Jurkat, Clone E6-1 (cell line): ENCODE measurements at regions not wholly inside any gene's neighbourhood (a gene's known extent, or its start where the extent isn't known, plus 50 kb on each side); places are given as distances from the start of the nearest gene placed in this dataset.
"Not testable (repeated sequence)": the region's sequence is repeated elsewhere in the genome, so short reads cannot be mapped to it uniquely, and the experiment has no call there.

Experiments
- DNase-seq: peaks from one replicate; pipeline ENCODE4 v3.0.0-alpha.2; 2011; ENCODE audit warnings: low read depth, low spot score
- H3K4me3 ChIP-seq: 2 replicates; pipeline ENCODE4 v1.5.1; 2011; ENCODE audit warnings: mild to moderate bottlenecking, low read length, control low read depth, moderate library complexity

- DNase-seq, result no peak
- no peak overlapping the region for H3K4me3 ChIP-seq
Measured at GRCh38 chr4:26252349-26253025, 68.3 kb upstream of the RBPJ start.

- DNase-seq, result no peak
- no peak overlapping the region for H3K4me3 ChIP-seq
Measured at GRCh38 chr4:26253968-26254367, 66.8 kb upstream of the RBPJ start.

- no peak for DNase-seq
- H3K4me3 ChIP-seq, result no peak overlapping the region
Measured at GRCh38 chr4:26255989-26256388, 64.8 kb upstream of the RBPJ start.

GRCh38 chr4:26257444-26257843, 63.4 kb upstream of the RBPJ start:
- H3K4me3 ChIP-seq, DNase-seq: not testable (repeated sequence)

- no peak overlapping the region for H3K4me3 ChIP-seq
- DNase-seq, result no peak
Measured at GRCh38 chr4:26257850-26258249, 63.0 kb upstream of the RBPJ start.

GRCh38 chr4:26260571-26260970, 60.2 kb upstream of the RBPJ start:
- DNase-seq, result no peak
- no peak overlapping the region for H3K4me3 ChIP-seq

- no peak overlapping the region for H3K4me3 ChIP-seq
- no peak for DNase-seq
Measured at GRCh38 chr4:26261405-26261804, 59.4 kb upstream of the RBPJ start.

- DNase-seq, result peak; percentile 30
- no peak overlapping the region for H3K4me3 ChIP-seq
Measured at GRCh38 chr4:26263165-26263564, 57.6 kb upstream of the RBPJ start.

- no peak overlapping the region for H3K4me3 ChIP-seq
- no peak for DNase-seq
Measured at GRCh38 chr4:26264109-26264508, 56.7 kb upstream of the RBPJ start.

- no peak for DNase-seq
- H3K4me3 ChIP-seq, result no peak overlapping the region
Measured at GRCh38 chr4:26267087-26267486, 53.7 kb upstream of the RBPJ start.

- H3K4me3 ChIP-seq, result no peak overlapping the region
- no peak for DNase-seq
Measured at GRCh38 chr4:26268246-26268645, 52.6 kb upstream of the RBPJ start.

GRCh38 chr4:26269038-26269437, 51.8 kb upstream of the RBPJ start:
- no peak for DNase-seq
- H3K4me3 ChIP-seq, result no peak overlapping the region
